HL-60 (cell line): ENCODE measurements at regions not wholly inside any gene's neighbourhood (a gene's known extent, or its start where the extent isn't known, plus 50 kb on each side); places are given as distances from the start of the nearest gene placed in this dataset.

Experiments
- DNase-seq, 2 experiments: peaks; one replicate each; pipeline ENCODE4 v3.0.0-alpha.2; 2010 to 2020; ENCODE audit warnings: low read depth in 1 of 2, low spot score in 1 of 2
- H3K27ac ChIP-seq: fragments of 250-450 bp; sonication (Bioruptor Pico); replicated peaks from 2 replicates; pipeline ENCODE4 v1.5.1; 2020; ENCODE audit warnings: mild to moderate bottlenecking, moderate library complexity
- H3K27me3 ChIP-seq: fragments of 250-450 bp; sonication (Bioruptor Pico); 2 replicates; pipeline ENCODE4 v1.5.1; 2021; ENCODE audit warnings: mild to moderate bottlenecking, moderate library complexity; ENCODE audit not compliant: insufficient read depth, poor library complexity, severe bottlenecking
- H3K4me3 ChIP-seq: replicated peaks from 2 replicates; pipeline ENCODE4 v1.5.1; 2011; ENCODE audit warnings: mild to moderate bottlenecking, control low read depth, low read length; ENCODE audit not compliant: insufficient read depth
- GABPA ChIP-seq: IDR thresholded peaks from 2 replicates; pipeline ENCODE4 v1.6.1; 2012; ENCODE audit warnings: low read depth
- POLR2AphosphoS5 ChIP-seq: IDR thresholded peaks from 2 replicates; pipeline ENCODE4 v1.6.1; 2012; ENCODE audit warnings: low read depth
- SPI1 ChIP-seq: IDR thresholded peaks from 2 replicates; pipeline ENCODE4 v1.6.1; 2012; ENCODE audit warnings: low read depth, mild to moderate bottlenecking, borderline replicate concordance
- TF ChIP-seq, protein P1 (sequence below): IDR thresholded peaks from one replicate; pipeline ENCODE4 v1.5.1; 2011; ENCODE audit warnings: low read length, control low read depth, inconsistent platforms; ENCODE audit not compliant: insufficient read depth
- TF ChIP-seq, protein P2 (sequence below): IDR thresholded peaks from 2 replicates; pipeline ENCODE4 v1.6.1; 2012; ENCODE audit warnings: low read depth; ENCODE audit not compliant: insufficient replicate concordance

DNA sequence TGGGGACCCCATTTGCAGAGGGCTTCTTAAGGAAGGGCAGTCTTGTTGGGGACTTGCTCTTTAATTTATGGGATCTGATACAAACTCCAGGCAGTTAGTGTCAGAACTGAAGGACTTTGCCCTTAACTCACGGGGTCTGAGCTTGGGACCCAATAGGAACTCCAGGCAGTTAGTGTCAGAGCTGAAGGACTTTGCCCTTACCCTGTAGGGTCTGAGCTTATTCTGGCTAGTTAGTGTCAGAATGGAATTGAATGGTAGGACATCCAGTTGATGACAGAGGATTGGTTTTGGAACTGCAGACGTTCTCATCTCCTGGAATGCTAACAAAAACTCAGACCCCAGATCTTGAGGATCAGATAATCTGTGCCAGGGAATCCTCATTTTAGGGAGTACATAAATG is 256.9 kb upstream of the COPS8 start:
- H3K27me3 ChIP-seq, result no peaks in the 10 kb centered on the region
- TF ChIP-seq POLR2AphosphoS5, result no peak
- TF ChIP-seq GABPA, result no peak
- TF ChIP-seq, protein P1, sequence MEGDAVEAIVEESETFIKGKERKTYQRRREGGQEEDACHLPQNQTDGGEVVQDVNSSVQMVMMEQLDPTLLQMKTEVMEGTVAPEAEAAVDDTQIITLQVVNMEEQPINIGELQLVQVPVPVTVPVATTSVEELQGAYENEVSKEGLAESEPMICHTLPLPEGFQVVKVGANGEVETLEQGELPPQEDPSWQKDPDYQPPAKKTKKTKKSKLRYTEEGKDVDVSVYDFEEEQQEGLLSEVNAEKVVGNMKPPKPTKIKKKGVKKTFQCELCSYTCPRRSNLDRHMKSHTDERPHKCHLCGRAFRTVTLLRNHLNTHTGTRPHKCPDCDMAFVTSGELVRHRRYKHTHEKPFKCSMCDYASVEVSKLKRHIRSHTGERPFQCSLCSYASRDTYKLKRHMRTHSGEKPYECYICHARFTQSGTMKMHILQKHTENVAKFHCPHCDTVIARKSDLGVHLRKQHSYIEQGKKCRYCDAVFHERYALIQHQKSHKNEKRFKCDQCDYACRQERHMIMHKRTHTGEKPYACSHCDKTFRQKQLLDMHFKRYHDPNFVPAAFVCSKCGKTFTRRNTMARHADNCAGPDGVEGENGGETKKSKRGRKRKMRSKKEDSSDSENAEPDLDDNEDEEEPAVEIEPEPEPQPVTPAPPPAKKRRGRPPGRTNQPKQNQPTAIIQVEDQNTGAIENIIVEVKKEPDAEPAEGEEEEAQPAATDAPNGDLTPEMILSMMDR, result no peak
- no peak for TF ChIP-seq SPI1
- TF ChIP-seq, protein P2, sequence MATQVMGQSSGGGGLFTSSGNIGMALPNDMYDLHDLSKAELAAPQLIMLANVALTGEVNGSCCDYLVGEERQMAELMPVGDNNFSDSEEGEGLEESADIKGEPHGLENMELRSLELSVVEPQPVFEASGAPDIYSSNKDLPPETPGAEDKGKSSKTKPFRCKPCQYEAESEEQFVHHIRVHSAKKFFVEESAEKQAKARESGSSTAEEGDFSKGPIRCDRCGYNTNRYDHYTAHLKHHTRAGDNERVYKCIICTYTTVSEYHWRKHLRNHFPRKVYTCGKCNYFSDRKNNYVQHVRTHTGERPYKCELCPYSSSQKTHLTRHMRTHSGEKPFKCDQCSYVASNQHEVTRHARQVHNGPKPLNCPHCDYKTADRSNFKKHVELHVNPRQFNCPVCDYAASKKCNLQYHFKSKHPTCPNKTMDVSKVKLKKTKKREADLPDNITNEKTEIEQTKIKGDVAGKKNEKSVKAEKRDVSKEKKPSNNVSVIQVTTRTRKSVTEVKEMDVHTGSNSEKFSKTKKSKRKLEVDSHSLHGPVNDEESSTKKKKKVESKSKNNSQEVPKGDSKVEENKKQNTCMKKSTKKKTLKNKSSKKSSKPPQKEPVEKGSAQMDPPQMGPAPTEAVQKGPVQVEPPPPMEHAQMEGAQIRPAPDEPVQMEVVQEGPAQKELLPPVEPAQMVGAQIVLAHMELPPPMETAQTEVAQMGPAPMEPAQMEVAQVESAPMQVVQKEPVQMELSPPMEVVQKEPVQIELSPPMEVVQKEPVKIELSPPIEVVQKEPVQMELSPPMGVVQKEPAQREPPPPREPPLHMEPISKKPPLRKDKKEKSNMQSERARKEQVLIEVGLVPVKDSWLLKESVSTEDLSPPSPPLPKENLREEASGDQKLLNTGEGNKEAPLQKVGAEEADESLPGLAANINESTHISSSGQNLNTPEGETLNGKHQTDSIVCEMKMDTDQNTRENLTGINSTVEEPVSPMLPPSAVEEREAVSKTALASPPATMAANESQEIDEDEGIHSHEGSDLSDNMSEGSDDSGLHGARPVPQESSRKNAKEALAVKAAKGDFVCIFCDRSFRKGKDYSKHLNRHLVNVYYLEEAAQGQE, result no peak
- no peak overlapping the region for H3K27ac ChIP-seq
- no peak overlapping the region for H3K4me3 ChIP-seq
- DNase-seq, result no peak

DNA sequence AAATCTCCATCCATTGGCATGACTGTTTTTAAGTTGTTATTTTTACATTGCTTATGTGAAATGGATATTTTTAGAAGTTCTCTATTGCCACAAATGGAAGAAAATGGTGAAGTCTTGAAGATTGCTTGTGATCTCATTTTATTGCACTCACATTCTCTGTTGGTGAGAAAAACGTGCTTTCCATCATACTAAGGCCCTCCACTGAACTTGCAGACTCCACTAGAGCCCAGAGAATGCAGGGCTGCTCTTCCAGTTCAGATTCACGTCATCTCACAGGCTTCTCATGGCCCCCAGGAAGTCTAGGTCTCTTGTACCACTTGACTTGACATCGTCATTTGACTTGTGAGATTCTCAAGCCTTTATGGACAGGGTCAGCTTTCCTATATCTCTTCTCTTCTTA is 254.8 kb upstream of the COPS8 start:
- Histone ChIP-seq H3K27ac (no peak overlapping the region), H3K27me3 (no peaks in the 10 kb centered on the region), H3K4me3 (no peak overlapping the region)
- no peak for TF ChIP-seq SPI1
- TF ChIP-seq, protein P2, result no peak
- TF ChIP-seq, protein P1, result no peak
- TF ChIP-seq POLR2AphosphoS5, result no peak
- TF ChIP-seq GABPA, result no peak
- no peak for DNase-seq

DNA sequence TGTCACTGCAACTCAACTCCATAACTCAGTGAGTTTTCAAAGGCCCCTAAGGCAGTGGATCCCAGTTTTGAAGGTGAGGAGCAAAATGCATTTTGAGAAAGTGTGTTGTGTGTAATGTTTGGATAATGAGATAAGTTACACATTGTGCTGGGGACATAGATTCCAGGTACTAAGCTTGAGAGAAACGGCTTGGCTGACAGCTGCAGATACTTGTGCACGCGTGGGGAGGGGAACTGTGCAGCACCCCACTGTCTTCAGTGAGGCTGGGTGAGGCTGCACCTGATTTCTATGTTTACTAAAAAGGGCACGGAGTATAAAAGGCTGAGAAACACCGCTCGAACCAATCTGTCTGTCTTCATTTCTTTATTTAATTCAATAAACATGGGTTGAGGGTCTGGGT is 254.0 kb upstream of the COPS8 start:
- Histone ChIP-seq H3K4me3 (no peak overlapping the region), H3K27me3 (no peaks in the 10 kb centered on the region), H3K27ac (no peak overlapping the region)
- TF ChIP-seq, protein P2, result no peak
- TF ChIP-seq GABPA, result no peak
- no peak for DNase-seq
